Calu3 (cell line): ENCODE measurements at regions not wholly inside any gene's neighbourhood (a gene's known extent, or its start where the extent isn't known, plus 50 kb on each side); places are given as distances from the start of the nearest gene placed in this dataset.

Source experiments
- BruUV-seq: library from RNA; stranded (reverse); fragments of 400-500 nt; replicated peaks from 2 replicates; lab custom pipeline; 2021; lab: Mats Ljungman, UMichigan
- CTCF ChIA-PET: fragments of 300-600 bp; sonication (Branson Sonifier 250); formaldehyde crosslinking; loops from one replicate; lab custom pipeline; 2022; ENCODE audit warnings: antibody characterized with exemption; lab: Charles Lee
- DNase-seq: peaks from one replicate; pipeline ENCODE4 v3.0.0; 2022
- H3K27ac Mint-ChIP-seq: one replicate; pipeline ENCODE4 v1.8.0; 2022; ENCODE audit warnings: mixed read lengths; ENCODE audit not compliant: unreplicated experiment
- H3K27me3 Mint-ChIP-seq: one replicate; pipeline ENCODE4 v1.8.0; 2022; ENCODE audit warnings: mixed read lengths; ENCODE audit not compliant: unreplicated experiment
- H3K36me3 Mint-ChIP-seq: one replicate; pipeline ENCODE4 v1.8.0; 2022; ENCODE audit warnings: mild to moderate bottlenecking, moderate library complexity, mixed read lengths; ENCODE audit not compliant: insufficient read depth, unreplicated experiment
- H3K4me1 Mint-ChIP-seq: one replicate; pipeline ENCODE4 v1.8.0; 2022; ENCODE audit warnings: mild to moderate bottlenecking, low read depth, mixed read lengths; ENCODE audit not compliant: unreplicated experiment
- H3K4me3 Mint-ChIP-seq: one replicate; pipeline ENCODE4 v1.8.0; 2022; ENCODE audit warnings: mild to moderate bottlenecking, low read depth, moderate library complexity, mixed read lengths; ENCODE audit not compliant: unreplicated experiment
- H3K9me3 Mint-ChIP-seq: one replicate; pipeline ENCODE4 v1.8.0; 2022; ENCODE audit warnings: low read depth, mixed read lengths; ENCODE audit not compliant: unreplicated experiment
- CTCF ChIP-seq: fragments of 200-600 bp; IDR thresholded peaks from one replicate; pipeline ENCODE4 v1.8.0; 2022; ENCODE audit warnings: antibody characterized with exemption; ENCODE audit not compliant: unreplicated experiment
- intact Hi-C: fragments of 100-400 bp; cut with micrococcal nuclease; formaldehyde crosslinking; loops from one replicate; pipeline ENCODE4 v1.10.0; 2022; ENCODE audit not compliant: unreplicated experiment

GRCh38 chr13:107554460-107554859 is 660.9 kb downstream of the LIG4 start:
- DNase-seq, result no peak
- no peaks in the 10 kb centered on the region for H3K9me3 Mint-ChIP-seq
- BruUV-seq, result no TSS peak
- H3K4me3 Mint-ChIP-seq, result no peak overlapping the region
- H3K27ac Mint-ChIP-seq, result no peak overlapping the region
- intact Hi-C loops, result no loop called here
- CTCF ChIA-PET, result no interaction called here
- no peaks in the 10 kb centered on the region for H3K36me3 Mint-ChIP-seq
- H3K4me1 Mint-ChIP-seq, result no peaks in the 10 kb centered on the region
- TF ChIP-seq CTCF, result no peak
- H3K27me3 Mint-ChIP-seq, result no peaks in the 10 kb centered on the region

DNA sequence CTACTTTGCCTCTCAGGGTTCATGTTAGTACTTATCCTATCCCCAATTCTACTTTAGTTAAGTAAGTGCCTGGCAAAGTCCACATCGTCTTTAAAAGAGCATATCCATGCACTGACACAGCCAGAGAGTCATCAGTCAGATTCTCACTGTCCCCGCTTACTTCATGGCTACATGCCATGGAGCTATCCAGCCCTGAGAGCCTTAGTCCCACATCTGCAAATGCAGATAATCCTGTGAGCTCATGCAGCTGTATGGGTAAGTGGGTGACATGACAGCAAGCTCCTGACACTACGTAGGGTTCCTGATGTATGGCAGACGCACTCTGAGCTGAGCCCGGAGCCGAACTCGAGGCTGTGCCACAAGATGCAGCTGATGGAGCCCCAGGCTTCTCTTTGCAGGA is 661.5 kb downstream of the LIG4 start:
- no peak overlapping the region for H3K4me3 Mint-ChIP-seq
- no peak for DNase-seq
- intact Hi-C loops, result no loop called here
- no peaks in the 10 kb centered on the region for H3K9me3 Mint-ChIP-seq
- no peaks in the 10 kb centered on the region for H3K27me3 Mint-ChIP-seq
- no peak overlapping the region for H3K27ac Mint-ChIP-seq
- no peaks in the 10 kb centered on the region for H3K36me3 Mint-ChIP-seq
- TF ChIP-seq CTCF, result no peak
- no TSS peak for BruUV-seq
- CTCF ChIA-PET, result no interaction called here
- no peaks in the 10 kb centered on the region for H3K4me1 Mint-ChIP-seq

- Mint-ChIP-seq H3K27ac (no peak overlapping the region), H3K9me3 (no peaks in the 10 kb centered on the region), H3K4me1 (no peaks in the 10 kb centered on the region), H3K36me3 (no peaks in the 10 kb centered on the region), H3K4me3 (no peak overlapping the region), H3K27me3 (no peaks in the 10 kb centered on the region)
- no peak for DNase-seq
- CTCF ChIA-PET, result no interaction called here
- TF ChIP-seq CTCF, result no peak
- intact Hi-C loops, result no loop called here
- no TSS peak for BruUV-seq
These were observed 663.8 kb downstream of the LIG4 start for GRCh38 chr13:107551521-107551920.

DNA sequence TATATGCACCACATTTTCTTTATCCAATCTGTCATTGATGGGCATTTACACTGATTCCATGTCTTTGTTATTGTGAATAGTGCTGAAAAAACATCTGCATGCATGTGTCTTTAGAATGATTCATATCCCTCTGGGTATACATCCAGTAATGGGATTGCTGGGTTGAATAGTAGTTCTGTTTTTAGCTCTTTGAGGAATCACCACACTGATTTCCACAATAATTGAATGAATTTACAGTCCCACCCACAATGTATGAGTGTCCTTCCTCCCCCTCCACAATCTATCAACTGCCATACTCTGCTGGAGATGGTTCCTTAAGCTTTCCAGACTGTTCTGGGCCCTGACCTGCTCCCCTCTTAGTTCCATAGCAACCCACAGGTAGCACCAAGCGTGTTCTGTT is 667.0 kb downstream of the LIG4 start:
- no peaks in the 10 kb centered on the region for H3K27me3 Mint-ChIP-seq
- CTCF ChIA-PET, result no interaction called here

More for the DNA sequence above, 667.0 kb downstream of the LIG4 start:
- Mint-ChIP-seq H3K27ac (no peak overlapping the region), H3K4me3 (no peak overlapping the region), H3K4me1 (no peaks in the 10 kb centered on the region), H3K36me3 (no peaks in the 10 kb centered on the region), H3K9me3 (no peaks in the 10 kb centered on the region)
- no peak for TF ChIP-seq CTCF
- intact Hi-C loops, result no loop called here
- DNase-seq, result no peak
- no TSS peak for BruUV-seq
